ENCODE measurements at regions not wholly inside any gene's neighbourhood (a gene's known extent, or its start where the extent isn't known, plus 50 kb on each side); places are given as distances from the start of the nearest gene placed in this dataset.

DNA sequence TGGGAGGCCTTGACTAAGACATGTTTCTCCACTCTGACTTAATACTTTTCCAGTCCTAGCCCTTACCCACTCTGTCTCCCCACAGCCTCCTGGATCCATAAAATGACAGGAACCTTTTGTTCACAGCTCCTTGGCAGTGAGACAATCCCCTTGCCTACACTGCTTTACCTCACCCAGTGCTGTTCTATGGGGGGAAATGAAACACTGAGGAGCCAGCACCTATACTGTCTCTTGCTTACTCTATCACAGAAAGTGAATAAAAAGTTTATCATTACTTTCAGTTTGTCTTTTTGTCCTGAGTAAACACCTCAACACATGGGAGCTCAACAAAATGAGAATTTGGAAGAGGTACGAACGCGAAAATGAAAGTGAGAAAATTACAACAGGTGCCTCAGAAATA lies 127.2 kb upstream of the DAAM1 start:
- POLR2A ChIA-PET (ENCODE audit: partially characterized antibody): no interaction called here
- no peak for DNase-seq
- H3K9me3 Mint-ChIP-seq: peaks cover 0 to 17% (median 14%) of the 10 kb centered on the region in 8 donors
- H3K27ac Mint-ChIP-seq: no peak overlapping the region
- Histone ChIP-seq H3K27ac (ENCODE audit: low read depth, low read length) (no peak overlapping the region), H3K9me3 (ENCODE audit: control insufficient read depth in 1 of 2, low read length in 2 of 2) (no peaks in the 10 kb centered on the region), H3K4me3 (ENCODE audit: low read length in 2 of 2) (no peak overlapping the region), H3K36me3 (ENCODE audit: insufficient read depth, low read length) (no peaks in the 10 kb centered on the region), H3K27me3 (ENCODE audit: insufficient read depth, low read length) (no peaks in the 10 kb centered on the region), H3K4me1 (ENCODE audit: insufficient read depth, low read length) (no peaks in the 10 kb centered on the region)
- intact Hi-C loops (cut with micrococcal nuclease): no loop called here
- no peaks in the 10 kb centered on the region for H3K4me1 Mint-ChIP-seq
- H3K27me3 Mint-ChIP-seq: peaks cover 0 to 2% of the 10 kb centered on the region in 2 donors
- no peaks in the 10 kb centered on the region for H3K36me3 Mint-ChIP-seq
- CTCF ChIA-PET (ENCODE audit: partially characterized antibody): interaction anchor here (1.2 kb wide), 1 partner anchor 14 kb away, joined by 3 read pairs; no protein-coding TSS in a partner anchor
- no peak overlapping the region for H3K4me3 Mint-ChIP-seq

DNA sequence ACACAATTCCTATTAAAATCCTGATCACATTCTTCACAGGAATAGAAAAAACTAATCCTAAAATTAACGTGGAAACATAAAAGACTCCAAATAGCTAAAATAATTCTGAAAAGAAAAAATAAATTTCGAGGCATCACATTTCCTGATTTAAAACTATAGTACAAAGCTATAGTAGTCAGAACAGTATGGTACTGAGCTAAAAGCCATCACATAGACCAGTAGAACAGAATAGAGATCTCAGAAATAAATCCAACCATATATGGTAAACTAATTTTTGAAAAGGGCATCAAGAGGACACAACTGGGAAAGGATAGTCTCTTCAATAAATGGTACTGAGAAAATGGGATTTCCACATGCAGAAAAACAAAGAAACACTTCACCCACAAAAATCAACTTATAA lies 125.2 kb upstream of the DAAM1 start:
- no peaks in the 10 kb centered on the region for H3K9me3 ChIP-seq (ENCODE audit: control insufficient read depth in 1 of 2, low read length in 2 of 2)
- no peaks in the 10 kb centered on the region for H3K4me1 Mint-ChIP-seq
- intact Hi-C loops (cut with micrococcal nuclease): no loop called here

DNA sequence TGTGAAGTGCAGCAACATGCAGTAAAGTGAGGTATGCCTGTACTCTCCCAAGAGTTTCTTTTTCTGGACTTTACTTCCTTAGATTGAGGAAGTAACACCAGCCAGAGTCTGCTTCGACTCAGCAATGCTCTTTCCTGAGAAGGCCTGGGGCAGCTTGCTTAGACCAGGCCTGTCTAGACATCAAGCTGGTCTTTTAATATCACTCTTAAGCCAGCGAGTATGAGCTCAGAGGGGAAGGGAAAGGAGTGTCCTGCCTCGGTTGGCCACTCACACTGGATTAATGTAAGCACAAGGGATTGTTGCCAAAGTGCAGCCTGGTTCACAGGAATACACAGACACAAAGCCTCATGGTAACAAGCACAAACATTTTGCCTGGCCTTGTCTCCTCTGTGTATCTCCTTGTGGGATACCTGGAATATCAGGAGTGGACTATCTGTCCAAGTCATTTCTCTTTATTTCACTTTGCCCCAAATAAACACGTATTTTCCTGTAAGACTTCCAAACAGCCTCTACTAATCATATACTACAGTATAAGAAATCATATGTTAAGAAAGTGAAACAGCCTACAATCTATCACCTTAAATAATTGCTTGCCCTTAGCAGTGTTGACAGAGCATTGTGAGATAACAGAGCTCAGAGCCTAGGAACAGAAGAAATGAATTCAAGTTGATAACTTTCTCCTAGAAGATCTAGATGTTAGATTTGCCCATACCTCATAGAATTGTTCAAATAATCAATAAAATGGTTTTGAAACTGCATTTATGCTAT lies 121.2 kb upstream of the DAAM1 start:
- peaks cover 4 to 6% of the 10 kb centered on the region in 2 donors for H3K27me3 Mint-ChIP-seq
- H3K27ac Mint-ChIP-seq: no peak overlapping the region
- POLR2A ChIA-PET (ENCODE audit: partially characterized antibody): no interaction called here
- no peaks in the 10 kb centered on the region for H3K4me1 ChIP-seq (ENCODE audit: insufficient read depth, low read length)
- no peak overlapping the region for H3K4me3 ChIP-seq (ENCODE audit: low read length in 2 of 2)
- H3K27ac ChIP-seq (ENCODE audit: low read depth, low read length): no peak overlapping the region
- no peaks in the 10 kb centered on the region for H3K9me3 ChIP-seq (ENCODE audit: control insufficient read depth in 1 of 2, low read length in 2 of 2)
- no peaks in the 10 kb centered on the region for H3K36me3 Mint-ChIP-seq
- intact Hi-C loops (cut with micrococcal nuclease): no loop called here
- H3K4me1 Mint-ChIP-seq: no peaks in the 10 kb centered on the region
- peaks cover 0 to 13% (median 9%) of the 10 kb centered on the region in 8 donors for H3K9me3 Mint-ChIP-seq
- CTCF ChIA-PET (ENCODE audit: partially characterized antibody): interaction anchor here (1.0 kb wide), 1 partner anchor 566 kb away, joined by 3 read pairs; no protein-coding TSS in a partner anchor
- no peak overlapping the region for H3K4me3 Mint-ChIP-seq
- no peaks in the 10 kb centered on the region for H3K36me3 ChIP-seq (ENCODE audit: insufficient read depth, low read length)
- no peak for DNase-seq
- no peaks in the 10 kb centered on the region for H3K27me3 ChIP-seq (ENCODE audit: insufficient read depth, low read length)

More for the DNA sequence above, 125.2 kb upstream of the DAAM1 start:
- ChIA-PET POLR2A (ENCODE audit: partially characterized antibody) (no interaction called here), CTCF (ENCODE audit: partially characterized antibody) (no interaction called here)
- Mint-ChIP-seq H3K9me3 (peaks cover 0 to 17% (median 14%) of the 10 kb centered on the region in 8 donors), H3K27me3 (peaks cover 2 to 3% of the 10 kb centered on the region in 2 donors), H3K4me3 (no peak overlapping the region), H3K27ac (no peak overlapping the region), H3K36me3 (no peaks in the 10 kb centered on the region)
- Histone ChIP-seq H3K4me1 (ENCODE audit: insufficient read depth, low read length) (no peaks in the 10 kb centered on the region), H3K27ac (ENCODE audit: low read depth, low read length) (no peak overlapping the region), H3K36me3 (ENCODE audit: insufficient read depth, low read length) (no peaks in the 10 kb centered on the region), H3K27me3 (ENCODE audit: insufficient read depth, low read length) (no peaks in the 10 kb centered on the region), H3K4me3 (ENCODE audit: low read length in 2 of 2) (no peak overlapping the region)
- DNase-seq: no peak

DNA sequence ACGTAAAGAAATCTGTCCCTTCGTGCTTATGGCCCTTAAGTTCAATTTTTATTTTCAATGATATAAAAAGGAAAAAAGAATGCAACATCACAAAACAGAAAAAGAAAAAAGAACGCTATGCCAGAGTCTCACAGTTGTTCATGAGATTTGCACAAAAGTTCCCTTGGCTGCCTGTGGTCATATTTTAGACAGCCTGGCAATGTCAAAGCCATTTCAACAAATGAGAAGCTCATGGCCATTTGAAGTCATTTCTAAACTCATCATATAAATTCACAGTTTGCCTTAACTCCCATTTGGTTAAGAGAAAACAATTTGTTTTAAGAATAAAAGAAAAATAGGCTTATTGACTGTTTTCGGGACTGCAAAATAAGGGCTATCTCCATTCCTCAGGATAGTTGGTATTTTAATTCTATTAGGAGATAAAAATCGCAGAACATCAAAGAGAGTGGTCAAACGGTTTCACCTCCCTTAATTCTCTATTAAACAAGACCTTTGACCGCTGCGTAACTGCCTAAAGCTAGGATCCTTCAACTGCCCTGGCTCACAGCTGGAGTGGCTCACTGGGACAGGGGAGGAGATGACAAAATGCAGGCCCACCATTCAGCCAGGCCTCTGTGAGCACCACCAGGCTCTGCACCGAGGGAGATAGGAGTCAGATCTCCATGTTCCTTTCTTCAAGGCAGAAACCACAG lies 119.2 kb upstream of the DAAM1 start:
- Mint-ChIP-seq H3K27ac (no peak overlapping the region), H3K9me3 (peaks cover 0 to 4% (median 0%) of the 10 kb centered on the region in 8 donors), H3K27me3 (peaks cover 4 to 6% of the 10 kb centered on the region in 2 donors), H3K36me3 (no peaks in the 10 kb centered on the region), H3K4me3 (no peak overlapping the region), H3K4me1 (no peaks in the 10 kb centered on the region)
- no peaks in the 10 kb centered on the region for H3K27me3 ChIP-seq (ENCODE audit: insufficient read depth, low read length)
- H3K27ac ChIP-seq (ENCODE audit: low read depth, low read length): no peak overlapping the region
- POLR2A ChIA-PET (ENCODE audit: partially characterized antibody): no interaction called here
- H3K4me3 ChIP-seq (ENCODE audit: low read length in 2 of 2): no peak overlapping the region
- no peaks in the 10 kb centered on the region for H3K36me3 ChIP-seq (ENCODE audit: insufficient read depth, low read length)
- no peaks in the 10 kb centered on the region for H3K4me1 ChIP-seq (ENCODE audit: insufficient read depth, low read length)
- intact Hi-C loops (cut with micrococcal nuclease): no loop called here
- no peaks in the 10 kb centered on the region for H3K9me3 ChIP-seq (ENCODE audit: control insufficient read depth in 1 of 2, low read length in 2 of 2)
- no peak for DNase-seq
- CTCF ChIA-PET (ENCODE audit: partially characterized antibody): no interaction called here

DNA sequence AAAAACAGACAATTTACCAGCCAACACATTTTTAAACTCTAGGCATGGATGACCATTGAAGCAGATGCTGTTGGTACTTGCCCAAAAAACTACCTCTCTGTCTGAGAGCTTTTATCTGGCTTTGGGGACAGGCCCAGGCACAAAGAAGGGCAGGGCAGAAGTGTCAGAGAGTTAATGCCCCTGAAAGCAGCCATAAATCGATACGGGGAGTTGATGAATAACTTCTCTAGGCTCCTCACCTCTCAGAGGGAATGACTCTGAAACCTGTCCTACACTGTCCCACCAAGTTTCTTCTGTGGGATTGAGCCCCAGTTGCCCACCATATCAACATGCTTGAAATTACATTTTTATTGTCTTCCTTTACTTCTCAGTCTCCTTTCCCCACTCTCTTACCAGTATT lies 113.0 kb upstream of the DAAM1 start:
- H3K27me3 ChIP-seq (ENCODE audit: insufficient read depth, low read length): no peaks in the 10 kb centered on the region
- no peak overlapping the region for H3K27ac Mint-ChIP-seq
- ChIA-PET POLR2A (ENCODE audit: partially characterized antibody) (no interaction called here), CTCF (ENCODE audit: partially characterized antibody) (interaction anchor here (1.3 kb wide), 1 partner anchor 15 kb away, joined by 3 read pairs; no protein-coding TSS in a partner anchor)
- H3K4me3 Mint-ChIP-seq: no peak overlapping the region
- H3K4me1 ChIP-seq (ENCODE audit: insufficient read depth, low read length): no peaks in the 10 kb centered on the region
- no peak for DNase-seq
- intact Hi-C loops (cut with micrococcal nuclease): no loop called here
- H3K36me3 ChIP-seq (ENCODE audit: insufficient read depth, low read length): no peaks in the 10 kb centered on the region
- H3K27me3 Mint-ChIP-seq: peaks cover 3 to 4% of the 10 kb centered on the region in 2 donors
- no peaks in the 10 kb centered on the region for H3K36me3 Mint-ChIP-seq
- H3K27ac ChIP-seq (ENCODE audit: low read depth, low read length): no peak overlapping the region
- H3K9me3 ChIP-seq (ENCODE audit: control insufficient read depth in 1 of 2, low read length in 2 of 2): no peaks in the 10 kb centered on the region
- H3K4me1 Mint-ChIP-seq: no peaks in the 10 kb centered on the region
- H3K4me3 ChIP-seq (ENCODE audit: low read length in 2 of 2): no peak overlapping the region
- H3K9me3 Mint-ChIP-seq: peaks cover 0 to 2% (median 0%) of the 10 kb centered on the region in 8 donors

DNA sequence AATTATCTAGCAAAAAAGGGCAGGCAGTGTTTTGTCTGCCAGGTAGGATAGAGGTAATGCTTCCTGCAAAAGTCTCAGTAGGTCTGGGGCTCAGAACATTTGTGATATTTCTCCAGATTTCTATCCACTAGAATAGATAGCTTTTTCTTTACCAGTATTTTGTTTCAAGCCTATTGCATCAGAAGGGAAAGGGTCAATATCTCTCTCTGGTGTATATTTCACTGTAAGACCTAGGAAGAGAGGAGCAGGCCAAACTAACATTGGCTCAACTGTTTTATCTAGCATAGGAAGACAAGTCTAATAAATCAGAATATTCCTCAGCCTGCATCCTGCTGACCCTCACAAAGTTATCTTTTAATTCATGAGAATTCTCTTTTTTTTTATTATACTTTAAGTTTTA lies 106.7 kb upstream of the DAAM1 start:
- no peaks in the 10 kb centered on the region for H3K4me1 Mint-ChIP-seq
- Histone ChIP-seq H3K9me3 (ENCODE audit: control insufficient read depth in 1 of 2, low read length in 2 of 2) (no peaks in the 10 kb centered on the region), H3K4me1 (ENCODE audit: insufficient read depth, low read length) (no peaks in the 10 kb centered on the region), H3K27ac (ENCODE audit: low read depth, low read length) (no peak overlapping the region), H3K36me3 (ENCODE audit: insufficient read depth, low read length) (no peaks in the 10 kb centered on the region), H3K27me3 (ENCODE audit: insufficient read depth, low read length) (peaks cover 3% of the 10 kb centered on the region), H3K4me3 (ENCODE audit: low read length in 2 of 2) (no peak overlapping the region)
- no peak for DNase-seq
- H3K27me3 Mint-ChIP-seq: peaks cover 3 to 14% of the 10 kb centered on the region in 2 donors
- H3K27ac Mint-ChIP-seq: no peak overlapping the region
- POLR2A ChIA-PET (ENCODE audit: partially characterized antibody): no interaction called here
- intact Hi-C loops (cut with micrococcal nuclease): no loop called here
- H3K36me3 Mint-ChIP-seq: no peaks in the 10 kb centered on the region
- CTCF ChIA-PET (ENCODE audit: partially characterized antibody): no interaction called here
- no peaks in the 10 kb centered on the region for H3K9me3 Mint-ChIP-seq
- H3K4me3 Mint-ChIP-seq: no peak overlapping the region

DNA sequence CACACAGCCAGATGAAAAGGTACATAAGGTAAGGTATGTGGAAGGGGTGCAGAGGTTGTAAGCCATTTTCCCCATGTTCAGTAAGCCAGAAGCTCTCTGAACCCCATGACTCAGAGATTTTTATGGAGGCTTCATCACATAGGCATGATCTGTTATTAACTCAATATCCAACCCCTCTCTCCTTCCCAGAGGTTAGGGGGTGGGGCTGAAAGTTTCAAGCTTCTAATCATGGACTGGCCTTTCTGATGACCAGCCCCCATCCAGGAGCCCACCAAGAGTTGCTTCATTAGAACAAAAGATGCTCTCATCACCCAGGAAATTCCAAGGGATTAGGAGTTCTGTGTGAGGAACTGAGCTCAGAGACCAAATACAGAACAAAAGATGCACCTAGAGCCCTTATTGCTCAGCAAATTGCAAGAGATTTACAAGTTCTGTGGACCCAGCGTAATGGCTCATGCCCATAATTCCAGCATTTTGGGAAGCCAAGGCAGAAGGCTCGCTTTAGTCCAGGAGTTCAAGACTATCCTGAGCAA lies 103.2 kb upstream of the DAAM1 start:
- Mint-ChIP-seq H3K4me3 (no peak overlapping the region), H3K27me3 (peaks cover 3 to 12% of the 10 kb centered on the region in 2 donors), H3K27ac (no peak overlapping the region), H3K36me3 (no peaks in the 10 kb centered on the region), H3K9me3 (no peaks in the 10 kb centered on the region), H3K4me1 (no peaks in the 10 kb centered on the region)
- CTCF ChIA-PET (ENCODE audit: partially characterized antibody): no interaction called here
- Histone ChIP-seq H3K4me1 (ENCODE audit: insufficient read depth, low read length) (no peaks in the 10 kb centered on the region), H3K4me3 (ENCODE audit: low read length in 2 of 2) (no peak overlapping the region), H3K27ac (ENCODE audit: low read depth, low read length) (no peak overlapping the region), H3K27me3 (ENCODE audit: insufficient read depth, low read length) (peaks cover 3% of the 10 kb centered on the region), H3K36me3 (ENCODE audit: insufficient read depth, low read length) (no peaks in the 10 kb centered on the region), H3K9me3 (ENCODE audit: control insufficient read depth in 1 of 2, low read length in 2 of 2) (no peaks in the 10 kb centered on the region)
- no peak for DNase-seq
- intact Hi-C loops (cut with micrococcal nuclease): no loop called here
- POLR2A ChIA-PET (ENCODE audit: partially characterized antibody): no interaction called here
